Renal cortex interstitium (tissue), 11 donors: ENCODE measurements at regions not wholly inside any gene's neighbourhood (a gene's known extent, or its start where the extent isn't known, plus 50 kb on each side); places are given as distances from the start of the nearest gene placed in this dataset.
"Not testable (repeated sequence)": the region's sequence is repeated elsewhere in the genome, so short reads cannot be mapped to it uniquely, and the experiment has no call there.

Experiments
- DNase-seq, 11 donors: peaks; one replicate each; pipeline ENCODE4 v3.0.0-alpha.2; 2013; ENCODE audit warnings: low read depth in 9 of 11, low spot score in 4 of 11; ENCODE audit errors: extremely low read depth in 1 of 11

GRCh38 chr21:19510653-19511052, 1107.1 kb upstream of the TMPRSS15 start:
- no peak for DNase-seq

GRCh38 chr21:19522381-19522780, 1118.8 kb upstream of the TMPRSS15 start:
- no peak for DNase-seq

GRCh38 chr21:19523061-19523460, 1119.5 kb upstream of the TMPRSS15 start:
- DNase-seq: no peak

GRCh38 chr21:19523746-19524145, 1120.2 kb upstream of the TMPRSS15 start:
- DNase-seq: no peak

GRCh38 chr21:19529031-19529430, 1125.4 kb upstream of the TMPRSS15 start:
- DNase-seq: no peak

GRCh38 chr21:19535356-19535755, 1131.8 kb upstream of the TMPRSS15 start:
- no peak for DNase-seq

- no peak for DNase-seq
Measured at GRCh38 chr21:19537116-19537515, 1133.5 kb upstream of the TMPRSS15 start.

- no peak for DNase-seq
Measured at GRCh38 chr21:19540287-19540686, 1136.7 kb upstream of the TMPRSS15 start.

GRCh38 chr21:19541602-19542001, 1138.0 kb upstream of the TMPRSS15 start:
- no peak for DNase-seq

- not testable (repeated sequence) for DNase-seq
Measured at GRCh38 chr21:19544493-19544892, 1140.9 kb upstream of the TMPRSS15 start.

- no peak for DNase-seq
Measured at GRCh38 chr21:19547951-19548840, 1144.6 kb upstream of the TMPRSS15 start.

GRCh38 chr21:19553919-19554615, 1150.5 kb upstream of the TMPRSS15 start:
- DNase-seq: no peak

- DNase-seq: no peak
Measured at GRCh38 chr21:19557046-19557445, 1153.5 kb upstream of the TMPRSS15 start.

GRCh38 chr21:19557488-19557887, 1153.9 kb upstream of the TMPRSS15 start:
- DNase-seq: no peak

GRCh38 chr21:19565587-19565986, 1162.0 kb upstream of the TMPRSS15 start:
- no peak for DNase-seq

- DNase-seq: no peak
Measured at GRCh38 chr21:19566975-19567374, 1163.4 kb upstream of the TMPRSS15 start.

GRCh38 chr21:19577381-19577780, 1173.8 kb upstream of the TMPRSS15 start:
- DNase-seq: no peak

GRCh38 chr21:19590044-19590443, 1186.5 kb upstream of the TMPRSS15 start:
- DNase-seq: no peak

GRCh38 chr21:19603011-19603593, 1199.5 kb upstream of the TMPRSS15 start:
- no peak for DNase-seq

GRCh38 chr21:19608101-19608621, 1204.6 kb upstream of the TMPRSS15 start:
- DNase-seq: peak in 5 of 11 donors; percentile 10 to 36 (median 20)
